Stimulated activated CD4-positive, alpha-beta T cell treated with anti-CD3 and anti-CD28 coated beads, TNF-alpha, amount 100 ng/mL, for 48 hours (primary cell): ENCODE measurements at regions not wholly inside any gene's neighbourhood (a gene's known extent, or its start where the extent isn't known, plus 50 kb on each side); places are given as distances from the start of the nearest gene placed in this dataset.

ENCODE experiments used
- DNase-seq, 3 donors: peaks; one replicate each; pipeline ENCODE4 v3.0.0-alpha.2; 2020; ENCODE audit warnings: low read depth in 3 of 3

- no peak for DNase-seq
Measured at GRCh38 chr6:17047889-17048288, 54.0 kb upstream of the STMND1 start.

DNA sequence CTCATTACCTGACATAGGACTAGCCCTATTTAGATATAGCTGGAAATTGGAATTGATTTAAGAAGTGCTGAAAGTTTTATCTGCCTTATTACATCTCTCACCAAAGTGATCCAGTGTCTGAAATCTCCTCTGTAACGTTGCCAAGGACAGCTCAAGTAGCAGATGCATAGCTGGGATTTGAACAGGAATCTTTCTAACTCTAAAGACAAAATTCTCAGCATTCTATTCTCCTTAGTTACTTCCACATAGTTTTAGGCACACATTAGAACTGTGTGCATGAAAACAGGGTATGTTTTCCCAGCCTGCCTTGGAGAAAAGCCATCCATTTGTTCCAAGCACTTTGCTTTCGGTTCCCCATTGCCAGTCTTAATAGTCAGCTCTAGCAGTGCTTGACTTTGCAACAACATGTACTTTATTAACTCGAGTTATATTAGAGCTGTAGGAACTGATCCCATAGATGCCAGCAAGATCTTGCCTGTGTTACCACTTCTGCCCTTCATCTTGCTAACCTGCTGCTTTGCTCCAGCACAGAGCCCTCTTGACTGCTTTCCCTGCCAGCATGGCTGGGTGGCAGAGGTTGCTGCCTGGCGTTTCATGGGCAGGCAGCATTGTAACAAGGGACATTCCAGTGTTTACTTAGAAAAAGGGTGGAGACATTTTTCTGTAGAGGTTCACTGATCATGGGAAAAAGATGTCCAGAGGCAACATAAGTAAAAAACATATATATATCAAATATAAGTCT is 56.1 kb upstream of the STMND1 start:
- no peak for DNase-seq

DNA sequence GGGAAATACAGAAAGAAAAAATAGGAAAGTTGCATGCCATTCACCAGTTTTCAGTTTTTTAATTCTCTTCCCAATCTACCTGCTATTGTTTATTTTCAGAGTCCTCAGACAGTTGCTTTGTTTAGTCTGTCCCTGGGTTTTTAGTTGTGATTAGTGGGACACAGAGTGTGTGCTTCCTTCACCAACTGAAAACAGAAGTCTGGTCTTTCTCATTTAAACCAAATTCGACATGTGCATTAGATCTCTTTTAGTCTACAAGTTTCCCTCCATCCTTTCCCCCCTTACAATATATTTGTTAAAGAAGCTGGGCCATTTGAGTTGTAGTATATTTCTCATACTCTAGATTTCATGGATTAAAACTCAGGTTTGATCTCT is 58.7 kb upstream of the STMND1 start:
- DNase-seq: no peak

- no peak for DNase-seq
Measured at GRCh38 chr6:17042422-17043147, 59.3 kb upstream of the STMND1 start.

DNA sequence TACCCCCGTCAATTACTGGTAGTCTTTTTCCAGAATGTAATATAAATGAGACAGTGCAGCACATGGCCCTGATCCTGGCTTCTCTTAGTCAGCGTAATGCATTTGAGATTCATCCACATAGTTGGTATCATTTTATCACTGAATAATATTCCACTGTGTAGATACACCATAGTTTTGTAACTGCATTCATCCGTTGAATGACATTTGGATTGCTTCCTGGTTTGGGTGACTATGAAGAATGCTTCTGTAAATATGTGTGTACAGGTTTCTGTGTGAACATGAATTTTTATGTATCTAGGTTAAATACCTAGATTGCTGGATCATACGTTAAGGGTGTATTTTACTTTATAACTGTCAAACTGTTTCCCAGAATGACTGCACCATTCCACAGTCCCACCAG is 62.6 kb upstream of the STMND1 start:
- no peak for DNase-seq

GRCh38 chr6:17038316-17038715 is 63.5 kb upstream of the STMND1 start:
- DNase-seq: no peak

DNA sequence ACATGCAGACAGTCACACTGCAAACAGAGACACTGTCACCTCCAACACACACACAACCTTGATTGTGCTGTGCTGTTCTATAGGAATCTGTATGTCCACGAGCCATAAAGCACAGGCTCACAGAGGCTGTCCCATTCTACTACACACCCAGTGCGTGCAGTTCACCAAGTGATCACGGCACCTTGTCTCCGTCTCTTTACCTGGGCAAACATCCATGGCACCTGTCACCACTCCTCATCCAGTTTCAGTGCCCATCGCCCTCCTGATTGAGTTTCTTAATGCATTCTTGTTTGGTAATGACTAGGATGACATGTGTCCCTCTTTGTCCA is 65.8 kb upstream of the STMND1 start:
- DNase-seq: no peak

GRCh38 chr6:17035257-17036064 is 66.4 kb upstream of the STMND1 start:
- no peak for DNase-seq

DNA sequence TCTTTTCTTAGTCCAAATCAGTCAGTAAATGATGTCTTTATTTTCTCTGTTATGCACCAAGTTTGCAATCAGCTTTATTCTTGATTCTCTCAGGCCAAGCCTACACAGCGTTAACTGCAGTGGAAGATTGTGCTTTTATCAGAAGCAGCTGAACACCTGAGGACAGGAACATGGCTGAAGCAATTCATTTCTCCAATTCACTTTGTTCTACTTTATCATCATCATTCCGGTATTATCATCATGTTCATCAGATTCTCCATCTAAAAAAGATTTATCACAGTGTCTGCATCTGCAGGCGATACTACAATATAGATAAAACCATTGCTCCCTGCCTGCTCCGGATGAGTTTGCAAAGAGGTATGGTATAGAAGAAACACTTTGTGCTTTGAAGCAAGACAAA is 68.1 kb upstream of the STMND1 start:
- DNase-seq: no peak

- no peak for DNase-seq
Measured at GRCh38 chr6:17032988-17033634, 68.7 kb upstream of the STMND1 start.

DNA sequence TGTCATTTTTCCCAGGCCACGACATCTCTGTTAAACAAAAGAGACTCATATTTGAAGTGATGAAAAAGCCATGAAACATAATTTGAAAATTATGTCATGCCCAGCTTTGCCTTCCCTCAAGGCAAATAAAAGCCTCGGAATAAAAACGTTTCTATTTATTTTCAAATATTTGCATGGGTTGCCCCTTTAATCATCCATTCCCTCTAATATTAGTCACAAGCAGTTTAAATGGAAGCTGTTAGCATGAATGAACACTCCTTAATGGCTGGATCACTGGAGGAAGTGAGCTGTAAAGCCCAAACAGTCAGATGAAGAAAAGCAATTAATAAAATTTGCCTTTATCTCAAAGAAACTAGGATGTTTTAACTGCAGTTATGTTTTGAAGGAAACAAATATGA is 69.3 kb upstream of the STMND1 start:
- no peak for DNase-seq

- DNase-seq: no peak
Measured at GRCh38 chr6:17031961-17032360, 69.9 kb upstream of the STMND1 start.

- no peak for DNase-seq
Measured at GRCh38 chr6:17027441-17027840, 74.4 kb upstream of the STMND1 start.

DNA sequence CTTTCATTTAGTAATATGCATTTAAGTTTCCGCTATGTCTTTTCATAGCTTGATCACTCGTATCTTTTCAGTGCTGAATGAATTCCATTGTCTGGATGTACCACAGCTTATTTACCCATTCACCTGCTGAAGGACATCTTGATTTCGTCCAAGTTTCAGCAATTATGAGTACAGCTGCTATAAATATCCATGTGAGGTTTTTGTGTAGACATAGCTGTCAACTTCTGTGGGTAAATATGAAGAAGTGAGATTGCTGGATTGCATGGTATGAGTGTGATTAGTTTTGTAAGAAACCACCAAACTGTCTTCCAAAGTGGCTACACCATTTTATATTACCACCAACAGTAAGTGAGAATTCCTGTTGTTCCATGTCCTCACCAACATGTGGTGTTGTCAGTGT is 79.2 kb upstream of the STMND1 start:
- DNase-seq: no peak

GRCh38 chr6:17021539-17021889 is 80.3 kb upstream of the STMND1 start:
- DNase-seq: no peak

GRCh38 chr6:17020889-17021538 is 80.8 kb upstream of the STMND1 start:
- DNase-seq: no peak

- no peak for DNase-seq
Measured at GRCh38 chr6:17018425-17018824, 83.4 kb upstream of the STMND1 start.

GRCh38 chr6:17017416-17017815 is 84.4 kb upstream of the STMND1 start:
- no peak for DNase-seq

DNA sequence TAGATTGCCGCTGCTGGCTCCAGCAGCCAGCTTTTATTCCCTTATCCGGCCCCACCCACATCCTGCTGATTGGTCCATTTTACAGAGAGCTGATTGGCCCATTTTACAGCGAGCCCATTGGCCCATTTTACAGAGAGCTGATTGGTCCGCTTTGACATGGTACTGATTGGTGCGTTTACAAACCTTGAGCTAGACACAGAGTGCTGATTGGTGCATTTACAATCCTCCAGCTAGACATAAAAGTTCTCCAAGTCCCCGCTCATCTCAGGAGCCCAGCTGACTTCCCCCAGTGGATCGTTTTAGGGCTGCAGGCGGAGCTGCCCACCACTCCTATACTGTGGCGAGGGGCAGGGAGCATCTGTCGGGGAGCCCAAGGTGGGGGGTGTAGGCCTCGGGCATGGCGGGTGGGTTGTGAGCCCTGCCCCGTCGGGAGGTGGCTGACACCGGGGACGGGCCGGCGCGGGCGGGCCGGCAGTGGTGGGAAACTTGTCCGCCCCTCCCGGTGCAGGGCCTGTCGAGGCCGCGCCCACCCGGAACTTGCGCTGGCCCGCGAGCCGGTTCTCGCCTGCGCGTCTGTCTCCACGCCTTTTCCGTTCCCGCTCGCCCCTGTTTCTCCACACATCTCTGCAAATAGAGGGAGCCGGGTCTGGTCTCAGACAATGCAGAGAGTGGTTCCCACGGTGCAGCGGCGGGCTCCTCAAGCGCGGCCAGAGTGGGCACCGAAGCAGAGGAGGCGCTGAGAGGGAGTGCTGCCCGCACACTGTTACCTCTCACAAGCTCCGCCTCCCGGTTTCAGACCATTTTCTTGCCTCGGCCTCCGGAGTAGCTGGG is 86.1 kb upstream of the STMND1 start:
- DNase-seq: no peak

- no peak for DNase-seq
Measured at GRCh38 chr6:17015144-17015543, 86.7 kb upstream of the STMND1 start.

DNA sequence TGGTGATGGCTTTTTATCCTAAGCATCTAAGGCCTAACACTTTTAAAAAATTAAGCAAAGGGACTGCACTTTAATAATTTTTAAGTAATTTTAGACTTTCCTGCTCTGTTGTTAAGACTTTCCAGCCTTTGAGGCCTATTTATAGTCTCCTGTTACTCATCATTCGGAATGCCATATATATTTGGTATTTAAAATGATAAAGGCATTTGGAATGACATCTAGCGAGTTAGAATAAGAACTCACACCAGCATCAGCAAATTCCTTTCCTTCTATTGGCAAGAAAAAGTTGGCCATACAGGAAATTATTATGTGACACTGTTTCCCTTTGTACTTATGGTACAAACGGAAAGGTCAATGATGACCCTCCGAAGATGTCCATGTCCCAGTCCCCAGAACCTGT is 88.1 kb upstream of the STMND1 start:
- no peak for DNase-seq
